Stimulated activated CD4-positive, alpha-beta T cell treated with anti-CD3 and anti-CD28 coated beads, Interleukin-15, amount 100 ng/mL, for 48 hours (primary cell): ENCODE measurements at regions not wholly inside any gene's neighbourhood (a gene's known extent, or its start where the extent isn't known, plus 50 kb on each side); places are given as distances from the start of the nearest gene placed in this dataset.
"Not testable (repeated sequence)": the region's sequence is repeated elsewhere in the genome, so short reads cannot be mapped to it uniquely, and the experiment has no call there.

ENCODE experiments used
- DNase-seq, 2 donors: peaks; one replicate each; pipeline ENCODE4 v3.0.0-alpha.2; 2020; ENCODE audit warnings: low read depth in 2 of 2

DNA sequence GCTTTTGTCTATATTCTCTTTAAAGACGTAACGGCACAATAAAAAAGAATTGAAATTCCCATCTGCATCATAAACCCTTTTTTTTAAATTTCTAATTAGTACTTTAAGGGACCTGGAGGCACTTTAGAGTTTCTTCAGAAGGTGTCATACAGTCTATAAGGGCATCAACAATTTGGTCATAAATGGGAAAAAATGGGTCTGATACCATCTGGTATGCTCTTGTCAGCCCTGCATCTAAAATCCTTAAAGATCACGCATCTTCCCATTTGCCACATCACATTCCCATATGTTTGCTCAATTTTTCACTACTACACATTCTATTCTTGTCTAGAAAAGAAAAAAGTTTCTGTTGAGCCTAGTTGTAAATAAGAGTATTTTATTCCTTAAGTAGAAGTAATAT, 53.8 kb downstream of the COX7C start:
- DNase-seq, result no peak

DNA sequence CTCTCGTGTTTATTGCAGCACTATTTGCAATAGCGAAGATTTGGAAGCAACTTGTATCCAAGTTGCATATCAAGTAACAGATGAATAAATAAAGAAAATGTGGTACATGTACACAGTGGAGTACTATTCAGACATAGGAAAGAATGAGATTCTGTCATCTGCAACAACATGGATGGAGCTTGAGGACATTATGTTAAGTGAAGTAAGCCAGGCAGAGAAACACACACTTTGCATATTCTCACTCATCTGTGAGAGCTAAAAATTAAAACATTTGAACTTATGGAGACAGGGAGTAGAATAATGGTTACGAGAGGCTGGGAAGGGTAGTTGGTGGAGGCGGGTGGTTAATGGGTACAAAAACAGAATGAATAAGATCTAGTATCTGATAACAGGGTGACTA, 56.3 kb downstream of the COX7C start:
- no peak for DNase-seq

DNA sequence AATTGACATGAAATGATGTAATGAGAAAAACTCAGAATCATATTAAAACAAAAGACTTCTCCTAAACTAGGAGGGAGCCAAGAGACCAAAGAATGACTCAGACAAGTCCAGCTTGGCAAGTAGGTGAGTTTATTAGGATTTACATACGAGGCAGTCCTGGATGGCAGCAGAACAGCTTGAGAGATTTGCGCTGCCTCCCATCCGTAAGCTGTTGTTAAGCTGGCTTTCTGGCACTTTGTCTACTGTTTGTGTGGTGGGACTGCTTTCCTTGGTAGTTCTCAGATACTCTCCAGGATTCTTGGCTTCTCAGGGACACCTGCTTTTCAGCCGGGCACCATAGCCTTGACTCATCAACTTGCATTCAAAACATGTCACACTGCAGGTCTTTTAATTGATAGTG, 57.6 kb downstream of the COX7C start:
- no peak for DNase-seq

DNA sequence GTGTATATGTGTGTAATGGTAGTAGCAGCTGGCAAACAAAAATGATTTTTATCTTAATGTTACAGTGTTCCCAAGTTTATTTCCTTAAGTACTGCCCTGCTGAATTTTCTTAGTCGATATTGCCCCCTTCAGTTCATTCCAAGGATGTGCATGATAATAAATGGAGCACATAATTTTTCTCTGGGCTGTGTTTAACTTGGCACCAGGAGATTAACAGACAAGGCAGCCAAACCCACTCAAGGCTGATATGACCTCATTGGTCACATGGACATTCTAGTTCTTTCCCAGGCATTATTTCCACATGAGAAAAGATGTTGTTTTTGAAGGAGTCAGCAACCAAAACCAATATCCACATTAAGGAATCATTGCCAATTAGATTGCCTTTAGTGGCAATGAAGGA, 61.8 kb downstream of the COX7C start:
- DNase-seq, result no peak

DNA sequence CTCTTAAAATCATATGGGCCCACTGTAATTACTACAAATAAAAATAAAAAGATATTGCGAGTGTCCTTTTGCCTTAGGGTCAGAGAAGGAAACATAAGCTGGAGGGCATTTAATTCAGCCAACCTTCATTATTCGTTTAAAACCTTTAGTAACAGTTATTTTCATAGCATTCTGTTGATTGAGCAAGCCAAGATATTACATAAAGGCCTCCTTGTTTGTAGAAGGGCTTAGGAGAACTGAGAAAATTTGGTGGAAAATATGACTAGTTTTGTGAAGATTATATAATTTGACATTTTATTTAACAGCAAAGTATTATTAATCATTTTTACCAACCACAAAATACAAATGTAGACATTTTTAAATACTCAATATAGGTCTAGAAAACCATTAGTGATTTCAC, 62.2 kb downstream of the COX7C start:
- no peak for DNase-seq

DNA sequence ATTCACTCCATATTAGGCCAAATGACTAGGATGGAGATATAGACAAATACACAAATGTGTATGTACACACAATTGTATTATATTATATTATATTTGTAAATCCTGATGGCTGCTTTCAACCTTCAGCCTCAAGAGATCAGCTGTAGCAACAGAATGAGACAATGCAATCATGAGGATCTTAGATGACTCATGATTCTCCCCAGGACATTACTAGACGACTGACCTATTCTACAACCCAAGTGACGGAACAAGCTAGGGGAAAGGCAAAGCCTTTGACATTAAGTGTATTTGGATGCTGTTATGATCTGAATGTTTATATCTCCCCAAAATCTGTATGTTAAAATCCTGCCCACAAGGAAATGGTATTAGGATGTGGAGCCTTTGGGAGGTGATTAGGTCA, 66.5 kb downstream of the COX7C start:
- no peak for DNase-seq

DNA sequence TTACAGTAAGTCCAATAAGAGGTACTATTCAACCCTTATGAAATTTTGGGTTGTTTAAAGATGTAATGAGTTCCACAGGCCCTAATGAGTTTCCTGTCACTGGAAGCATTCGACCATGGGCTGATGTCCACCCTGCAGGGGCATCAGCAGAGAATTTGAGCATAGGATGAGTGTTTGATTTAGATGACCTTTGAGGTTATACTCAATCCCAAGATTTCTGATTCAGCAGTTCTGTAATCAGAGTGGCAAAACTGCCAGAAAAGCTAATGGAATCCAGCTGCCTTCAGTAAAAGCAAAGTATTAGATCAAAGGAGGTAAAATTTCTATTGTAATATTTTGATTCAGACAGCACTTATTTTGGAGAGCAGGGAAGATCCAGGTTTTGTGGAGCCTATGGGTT, 68.3 kb downstream of the COX7C start:
- no peak for DNase-seq

DNA sequence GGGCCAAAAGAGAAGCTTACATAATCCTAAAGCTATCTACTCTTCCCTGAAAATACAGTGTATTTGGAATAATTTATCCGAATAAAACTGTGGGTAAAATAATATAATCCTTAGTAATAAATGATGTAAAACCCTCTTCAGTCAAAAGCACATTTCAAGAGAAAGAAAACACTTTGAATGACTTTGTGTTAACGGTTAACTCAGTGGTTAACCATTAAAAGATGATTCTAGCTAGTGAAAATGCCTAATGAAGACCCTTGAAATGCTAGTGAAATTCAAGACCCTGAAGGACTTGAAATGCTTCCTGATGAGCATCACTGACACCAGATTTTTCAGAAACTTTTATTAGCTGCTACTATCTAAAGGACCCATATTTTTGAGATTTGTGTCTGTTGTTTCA, 70.7 kb downstream of the COX7C start:
- DNase-seq, result no peak

DNA sequence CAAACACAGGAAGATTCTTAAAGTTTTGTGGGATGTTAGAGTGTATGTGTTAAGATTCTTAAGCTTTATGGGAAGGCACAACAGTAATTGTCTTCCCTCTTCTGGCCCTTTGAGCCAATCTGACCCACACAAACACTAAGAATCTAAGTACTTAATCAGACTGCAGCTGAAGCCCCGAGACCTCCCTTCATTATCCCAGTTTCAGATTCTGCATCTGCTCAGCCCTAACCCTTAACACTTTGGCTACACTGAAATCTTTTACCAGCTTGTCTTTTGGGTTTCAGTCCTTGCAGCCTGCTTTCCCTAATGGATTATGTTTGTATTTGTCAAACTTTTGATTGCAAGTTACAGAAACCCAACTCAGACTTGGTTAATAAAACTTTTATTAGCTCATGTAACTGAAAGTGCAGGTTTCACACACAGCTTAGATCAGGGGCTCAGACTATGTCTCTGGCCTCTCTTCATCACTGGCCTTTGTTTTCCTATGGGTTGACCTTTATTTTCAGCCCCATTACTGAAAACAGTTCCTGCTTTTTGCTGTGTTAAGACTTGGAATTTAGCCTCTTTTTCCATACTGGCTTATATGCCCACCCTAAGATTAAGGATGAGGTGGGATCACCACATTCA, 71.5 kb downstream of the COX7C start:
- no peak for DNase-seq

DNA sequence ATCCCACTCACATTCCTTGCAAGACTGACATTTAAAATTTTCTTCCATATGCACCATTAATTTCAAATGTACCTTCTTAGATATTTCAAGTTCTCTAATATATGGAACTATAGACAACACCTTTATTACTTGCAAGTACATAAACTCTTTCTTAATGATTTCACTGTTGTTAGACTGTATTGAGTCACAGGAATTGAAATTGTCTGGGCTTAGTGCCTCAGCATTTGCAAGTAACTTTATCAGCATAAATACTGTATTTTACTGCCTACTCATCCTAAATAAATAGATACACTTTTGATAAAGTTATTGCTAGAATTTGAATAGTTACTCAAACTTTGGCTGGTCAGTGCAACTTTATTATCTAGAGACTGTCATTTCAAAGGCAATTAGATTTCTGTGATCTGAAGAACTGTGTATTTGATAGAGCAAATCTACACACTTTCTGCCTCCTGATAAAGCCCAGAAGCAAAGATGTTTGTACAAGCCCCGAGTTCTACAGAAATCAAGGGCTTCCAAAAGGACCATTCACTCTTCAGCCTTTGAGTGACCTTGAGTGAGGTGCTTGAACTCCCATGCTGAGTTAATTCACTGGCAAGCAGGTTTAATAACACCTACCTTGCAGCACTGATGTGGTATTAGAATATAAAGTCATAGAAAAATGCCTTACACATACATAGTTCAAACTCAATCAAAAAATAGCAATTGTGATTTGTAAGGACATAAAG, 91.6 kb downstream of the COX7C start:
- DNase-seq, result no peak

DNA sequence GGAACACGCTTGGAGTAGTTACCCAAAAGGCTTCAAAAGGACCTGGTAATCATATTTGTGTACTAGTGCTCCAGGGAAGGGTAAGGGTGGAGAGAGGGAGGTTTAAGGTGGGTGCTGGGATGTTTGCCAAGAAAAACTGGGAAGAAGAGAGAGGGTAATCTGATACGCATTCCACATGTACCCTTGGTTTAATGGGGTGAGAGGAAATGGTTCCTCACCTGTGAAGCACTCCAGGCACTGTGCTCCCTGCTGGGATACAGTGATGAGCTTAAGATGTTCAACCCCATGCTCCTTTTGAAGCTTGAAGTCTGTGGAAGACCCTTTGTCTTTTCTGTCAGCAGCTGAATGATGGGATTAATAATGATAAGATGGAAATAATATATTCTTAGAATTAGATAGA, 98.4 kb downstream of the COX7C start:
- DNase-seq, result no peak

DNA sequence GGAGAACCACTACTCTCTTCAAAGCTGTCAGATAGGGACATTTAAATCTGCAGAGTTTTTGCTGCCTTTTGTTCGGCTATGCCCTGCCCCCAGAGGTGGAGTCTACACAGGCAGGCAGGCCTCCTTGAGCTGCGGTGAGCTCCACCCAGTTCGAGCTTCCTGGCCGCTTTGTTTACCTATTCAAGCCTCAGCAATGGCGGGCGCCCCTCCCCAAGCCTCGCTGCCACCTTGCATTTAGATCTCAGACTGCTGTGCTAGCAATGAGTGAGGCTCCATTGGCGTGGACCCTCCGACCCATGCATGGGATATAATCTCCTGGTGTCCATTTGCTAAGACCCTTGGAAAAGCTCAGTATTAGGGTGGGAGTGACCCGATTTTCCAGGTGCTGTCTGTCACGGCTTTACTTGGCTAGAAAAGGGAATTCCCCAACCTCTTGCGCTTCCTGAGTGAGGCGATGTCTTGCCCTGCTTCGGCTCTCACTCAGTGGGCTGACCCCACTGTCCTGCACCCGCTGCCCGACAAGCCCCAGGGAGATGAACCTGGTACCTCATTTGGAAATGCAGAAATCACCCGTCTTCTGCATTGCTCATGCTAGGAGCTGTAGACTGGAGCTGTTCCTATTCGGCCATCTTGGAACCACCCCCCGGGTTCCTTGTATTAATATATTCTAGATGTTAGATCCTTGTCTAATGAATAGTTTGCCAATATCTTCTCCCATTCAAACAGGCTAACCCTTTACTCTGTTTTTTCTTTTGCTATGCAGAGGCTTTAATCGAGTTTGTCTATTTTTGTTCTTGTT, 113.8 kb downstream of the COX7C start:
- DNase-seq, result not testable (repeated sequence)

DNA sequence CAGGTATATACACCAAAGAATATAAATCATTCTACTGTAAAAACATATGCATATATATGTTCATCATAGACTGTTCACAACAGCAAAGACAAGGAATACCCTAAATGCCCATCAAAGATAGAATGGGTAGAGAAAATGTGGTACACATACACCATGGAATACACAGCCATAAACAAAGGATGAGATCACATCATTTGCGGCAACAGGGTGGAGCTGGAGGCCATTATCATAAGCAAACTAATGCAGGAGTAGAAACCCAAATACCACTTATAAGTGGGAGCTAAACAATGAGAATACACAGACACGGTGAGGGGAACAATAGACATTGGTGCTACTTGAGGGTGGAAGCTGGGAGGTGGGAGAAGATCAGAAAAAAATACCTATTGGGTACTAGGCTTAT, 117.6 kb downstream of the COX7C start:
- no peak for DNase-seq

DNA sequence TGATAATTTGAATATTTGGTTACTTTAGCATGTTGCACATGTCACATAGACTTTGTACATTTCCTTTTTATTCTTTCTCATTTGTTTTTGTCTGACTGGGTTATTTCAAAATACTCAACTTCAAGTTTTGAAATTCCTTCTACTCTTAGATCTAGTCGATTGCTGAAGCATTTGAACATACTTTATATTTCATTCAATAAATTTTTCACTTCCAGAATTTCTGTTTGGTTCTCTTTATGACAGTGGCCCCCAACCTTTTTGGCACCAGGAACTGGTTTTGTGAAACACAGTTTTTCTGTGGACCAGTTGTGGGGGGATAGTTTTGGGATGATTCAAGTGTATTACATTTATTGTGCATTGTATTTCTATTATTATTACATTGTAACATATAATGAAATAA, 119.8 kb downstream of the COX7C start:
- no peak for DNase-seq

DNA sequence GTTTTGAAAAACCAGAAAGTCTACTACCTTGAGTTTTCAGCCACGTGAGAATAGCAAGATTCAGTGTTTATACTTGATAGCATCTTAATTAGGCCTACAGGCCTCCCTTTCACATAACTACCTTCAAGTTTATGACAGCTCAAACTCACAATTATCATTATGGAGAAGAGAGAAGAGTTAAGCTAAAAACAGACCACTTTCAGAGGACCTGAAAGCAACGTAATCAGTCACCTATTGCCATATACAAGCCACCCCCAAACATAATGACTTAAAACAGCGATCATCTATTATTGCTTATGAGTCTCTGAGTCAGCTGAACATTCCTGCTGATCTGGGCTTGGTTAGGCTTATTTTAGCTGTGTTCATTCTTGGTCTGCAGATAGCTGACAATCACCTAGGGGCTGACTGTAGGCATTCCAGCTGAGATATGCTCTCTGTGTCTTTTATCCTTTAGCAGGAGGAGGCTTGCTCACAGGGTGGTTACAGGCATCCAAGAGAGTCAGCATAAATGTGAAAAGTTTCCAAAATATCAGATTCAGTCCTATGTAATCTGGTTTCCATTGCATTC, 130.9 kb downstream of the COX7C start:
- DNase-seq, result no peak

DNA sequence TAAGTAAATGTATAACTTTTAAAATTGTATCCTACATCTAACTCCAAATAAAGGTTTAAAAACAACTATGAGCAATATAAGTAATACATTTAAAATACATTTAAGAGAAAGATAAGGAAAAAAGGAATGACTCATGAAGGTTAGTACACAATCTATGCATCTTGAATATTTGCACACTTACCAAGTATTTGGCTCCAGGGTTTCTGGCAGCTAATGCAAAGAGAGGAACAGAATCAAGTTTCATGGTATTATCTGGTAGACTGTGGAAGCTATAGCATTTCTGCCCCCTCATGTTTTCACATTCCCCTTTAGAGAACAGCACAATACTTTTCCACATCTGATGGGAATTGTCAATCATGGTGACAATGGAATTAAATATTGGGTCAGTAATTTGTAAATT, 132.1 kb downstream of the COX7C start:
- no peak for DNase-seq

DNA sequence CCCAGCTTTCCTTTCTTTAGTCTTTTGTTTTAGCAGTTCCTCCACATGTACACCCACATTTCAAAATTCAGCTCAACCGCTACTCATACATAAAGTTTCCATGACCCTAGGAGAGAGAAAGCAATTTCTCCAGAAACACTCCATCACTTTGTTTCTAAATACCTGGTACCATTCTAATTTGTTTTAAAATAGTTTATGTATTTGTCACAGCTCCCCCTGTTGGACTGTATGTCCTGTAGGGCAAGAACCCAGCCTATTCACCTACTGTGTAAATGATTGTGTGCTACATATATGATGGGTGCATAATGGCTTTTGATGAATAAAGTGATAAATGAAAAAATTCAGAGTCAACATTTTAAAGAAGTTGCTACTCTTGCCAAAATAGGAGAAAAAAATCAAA, 139.1 kb downstream of the COX7C start:
- DNase-seq, result no peak

DNA sequence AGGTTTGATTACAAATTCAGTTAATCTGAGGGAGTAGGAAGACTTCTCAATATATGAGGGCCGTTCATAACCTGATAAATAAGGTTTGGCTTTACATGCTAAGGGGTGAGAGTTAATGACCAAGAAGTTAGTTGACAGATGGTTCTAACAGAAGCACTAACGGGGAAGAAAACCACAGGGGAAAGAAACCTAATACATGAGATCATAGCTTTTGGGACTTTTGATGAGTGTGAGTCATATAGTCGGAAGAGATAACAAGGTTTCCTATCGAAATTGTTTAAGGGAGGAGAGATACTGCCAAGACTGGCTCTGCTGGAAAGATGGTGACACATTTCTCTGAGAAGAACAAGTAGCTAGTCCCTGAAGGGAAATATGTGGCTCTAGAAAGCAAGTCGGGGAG, 140.1 kb downstream of the COX7C start:
- DNase-seq, result no peak

DNA sequence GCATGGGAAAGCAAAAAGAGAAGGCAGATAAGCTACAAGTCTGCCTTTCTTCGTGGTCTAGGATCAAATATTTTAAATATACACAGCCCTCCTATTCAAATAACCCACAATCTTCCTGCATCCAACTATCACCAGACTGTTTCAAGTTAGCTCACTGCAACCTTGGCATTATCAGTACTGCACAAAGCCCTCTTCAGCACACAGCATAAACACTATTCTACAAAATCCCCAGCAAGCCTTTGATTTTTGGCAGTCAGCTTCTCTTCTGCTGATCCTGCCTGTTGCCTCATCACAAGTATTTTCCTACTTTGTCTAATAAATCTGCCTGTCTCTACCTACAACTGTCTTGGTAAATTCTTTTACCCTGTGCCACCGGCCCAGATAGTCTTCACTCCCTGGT, 142.9 kb downstream of the COX7C start:
- DNase-seq, result no peak

DNA sequence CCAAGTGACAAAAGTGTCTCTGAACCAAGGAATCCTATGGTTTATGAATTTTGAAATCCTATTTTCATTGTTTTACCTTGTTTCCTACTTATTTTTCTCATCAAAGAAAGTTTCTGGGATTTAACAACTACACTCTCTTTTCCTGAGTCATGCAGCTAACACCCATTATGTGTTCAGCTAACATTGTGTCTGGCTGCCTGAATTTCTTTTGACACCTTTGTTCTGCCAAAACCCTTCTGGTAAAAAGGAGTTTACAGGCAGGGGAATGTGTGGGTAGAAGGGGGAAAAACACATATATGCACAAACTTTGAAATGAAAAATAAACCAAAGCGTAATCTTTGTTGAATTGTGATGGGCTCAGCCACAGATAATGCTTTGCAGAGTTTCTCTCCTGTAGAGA, 146.2 kb downstream of the COX7C start:
- DNase-seq, result no peak

DNA sequence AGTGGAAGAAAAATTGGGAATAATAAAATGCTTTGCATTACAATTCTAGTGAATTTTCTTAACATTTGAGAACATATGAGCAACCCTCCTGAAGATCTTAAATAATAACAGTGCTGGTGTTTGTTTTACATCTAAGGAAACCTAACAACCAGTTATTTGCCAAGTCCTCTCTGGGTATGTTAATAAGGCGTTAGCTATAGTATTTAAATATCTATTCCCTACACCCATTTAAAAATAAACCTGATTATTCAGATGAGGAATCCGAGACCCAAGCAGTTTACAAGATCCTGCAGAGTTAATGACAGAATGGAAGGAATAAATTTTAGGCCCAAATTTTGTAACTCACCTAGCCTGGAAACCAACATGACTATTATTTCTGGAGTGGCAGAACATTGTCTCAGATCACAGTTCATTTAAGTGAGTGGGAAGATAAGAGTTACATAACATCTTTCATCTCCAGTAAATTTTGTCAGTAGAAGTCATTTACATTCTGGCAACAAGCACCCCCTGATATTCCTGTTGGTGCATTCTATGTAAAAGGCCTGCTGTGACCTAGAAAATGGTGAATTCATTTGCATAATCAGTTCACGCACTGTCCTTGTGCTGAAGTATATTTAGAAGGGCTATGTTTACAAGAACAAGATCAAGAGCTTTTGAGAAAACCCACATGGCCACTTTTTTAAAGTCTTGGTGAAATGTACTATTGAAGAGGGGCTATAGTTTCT, 148.2 kb downstream of the COX7C start:
- no peak for DNase-seq

DNA sequence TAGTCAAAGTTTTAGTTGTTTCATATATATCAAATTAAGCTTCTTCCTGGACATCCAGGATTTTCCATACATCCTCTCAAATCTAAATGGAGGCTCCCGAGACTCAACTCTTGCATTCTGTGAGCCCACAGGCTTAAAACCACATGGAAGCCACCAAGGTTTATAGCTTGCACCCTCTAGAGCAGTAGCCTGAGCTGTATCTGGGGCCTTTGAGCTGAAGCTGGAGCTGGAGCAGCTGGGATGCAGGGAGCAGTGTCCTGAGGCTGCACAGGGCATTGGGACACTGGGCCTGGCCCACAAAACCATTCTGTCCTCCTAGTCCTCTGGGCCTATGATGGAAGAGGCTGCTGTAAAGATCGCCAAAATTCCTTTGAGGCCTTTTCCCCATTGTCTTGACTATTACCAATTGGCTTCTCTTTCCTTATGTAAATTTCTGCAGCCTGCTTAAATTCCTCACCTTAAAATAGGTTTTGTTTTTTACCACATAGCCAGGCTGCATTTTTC, 151.0 kb downstream of the COX7C start:
- no peak for DNase-seq
